Umbilical cord (tissue), 1 donor: ENCODE measurements at regions not wholly inside any gene's neighbourhood (a gene's known extent, or its start where the extent isn't known, plus 50 kb on each side); places are given as distances from the start of the nearest gene placed in this dataset.

Experiments used
- DNase-seq: peaks from one replicate; pipeline ENCODE4 v3.0.0-alpha.2; 2015; ENCODE audit warnings: low spot score

DNA sequence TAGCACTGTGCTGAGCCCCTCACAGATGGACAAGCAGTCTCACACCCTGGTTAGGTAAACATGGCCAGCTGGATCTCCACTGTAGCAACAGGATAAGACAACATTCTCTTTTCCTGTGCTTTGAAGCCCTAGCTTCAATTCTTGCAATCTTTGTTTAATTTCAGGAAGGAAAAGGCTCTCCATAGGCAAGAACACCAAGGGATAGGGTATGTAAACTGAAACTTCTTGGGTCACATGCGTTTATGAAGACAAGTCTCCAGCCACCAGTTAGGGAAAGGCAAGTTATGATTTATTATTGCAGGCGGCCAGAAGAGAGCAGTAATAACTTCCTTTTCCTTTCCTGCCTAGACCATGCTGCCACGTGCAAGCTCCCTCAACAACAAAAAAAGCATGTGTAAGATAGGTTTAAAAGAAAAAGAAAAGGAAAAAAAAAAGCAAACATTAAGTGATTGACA, 50.1 kb upstream of the POU5F2 start:
- DNase-seq: peak; percentile 13
